Natural killer cell (primary cell): ENCODE measurements at regions not wholly inside any gene's neighbourhood (a gene's known extent, or its start where the extent isn't known, plus 50 kb on each side); places are given as distances from the start of the nearest gene placed in this dataset.

ENCODE experiments used
- ATAC-seq, 3 donors: fragments of 150-1000 bp in 2 of 3; fragments of 200-7000 bp in 1 of 3; cut with Tn5 transposase; 1 replicate in 1 of 3; 2 replicates in 2 of 3; pipeline ENCODE4 v1.10.0; 2021; ENCODE audit warnings: mild to moderate bottlenecking in 2 of 3, moderate library complexity in 2 of 3
- DNase-seq, 2 donors: peaks; one replicate each; pipeline versions ENCODE4 v3.0.0 to v3.0.0-alpha.2; 2013 to 2021; ENCODE audit warnings: mixed read lengths in 1 of 2
- H3K27ac ChIP-seq: one replicate; pipeline ENCODE4 v1.5.1; 2013; ENCODE audit warnings: mild to moderate bottlenecking, low read length
- H3K27me3 ChIP-seq: one replicate; pipeline ENCODE4 v1.6.1; 2013; ENCODE audit warnings: low read length; ENCODE audit not compliant: control insufficient read depth, insufficient read depth
- H3K36me3 ChIP-seq: one replicate; pipeline ENCODE4 v1.6.1; 2013; ENCODE audit warnings: low read length; ENCODE audit not compliant: control insufficient read depth, insufficient read depth
- H3K4me1 ChIP-seq: one replicate; pipeline ENCODE4 v1.6.1; 2013; ENCODE audit warnings: low read length; ENCODE audit not compliant: control insufficient read depth, insufficient read depth
- H3K4me3 ChIP-seq: one replicate; pipeline ENCODE4 v1.5.1; 2013; ENCODE audit warnings: low read length
- H3K9me3 ChIP-seq: one replicate; pipeline ENCODE4 v1.6.1; 2013; ENCODE audit warnings: low read length; ENCODE audit not compliant: control insufficient read depth, insufficient read depth
- H3K27ac Mint-ChIP-seq, 2 donors: one replicate each; pipeline ENCODE4 v1.8.0; 2022; ENCODE audit warnings: mild to moderate bottlenecking in 2 of 2, mixed read lengths in 2 of 2, moderate library complexity in 1 of 2
- H3K27me3 Mint-ChIP-seq, 2 donors: one replicate each; pipeline ENCODE4 v1.8.0; 2022; ENCODE audit warnings: low read depth in 2 of 2, mixed read lengths in 2 of 2
- H3K36me3 Mint-ChIP-seq: one replicate; pipeline ENCODE4 v1.8.0; 2022; ENCODE audit warnings: mixed read lengths
- H3K4me1 Mint-ChIP-seq, 2 donors: one replicate each; pipeline ENCODE4 v1.8.0; 2022; ENCODE audit warnings: mixed read lengths in 2 of 2
- H3K4me3 Mint-ChIP-seq: one replicate; pipeline ENCODE4 v1.8.0; 2022; ENCODE audit warnings: mild to moderate bottlenecking, moderate library complexity, mixed read lengths
- H3K9me3 Mint-ChIP-seq, 2 donors: one replicate each; pipeline ENCODE4 v1.8.0; 2022; ENCODE audit warnings: mixed read lengths in 2 of 2
- CTCF ChIP-seq: fragments of 200-600 bp; IDR thresholded peaks from one replicate; pipeline ENCODE4 v1.8.0; 2022; ENCODE audit warnings: antibody characterized with exemption
- WGBS: methylation state at CpG from one replicate; pipeline ENCODE4 v1.1.7; 2013; ENCODE audit warnings: missing lambda C conversion rate; ENCODE audit not compliant: insufficient coverage; 5-methylcytosine and 5-hydroxymethylcytosine counted together
- intact Hi-C: fragments of 100-400 bp; cut with micrococcal nuclease; formaldehyde crosslinking; loops from one replicate; pipeline ENCODE4 v1.14.2; 2022

GRCh38 chr4:59258002-59258401 is 1942.1 kb upstream of the ADGRL3 start:
- no peak for DNase-seq
- no peak overlapping the region for H3K27ac Mint-ChIP-seq
- H3K27me3 Mint-ChIP-seq, result no peaks in the 10 kb centered on the region
- no peak for ATAC-seq
- H3K4me3 Mint-ChIP-seq, result no peak overlapping the region
- H3K4me1 Mint-ChIP-seq, result no peaks in the 10 kb centered on the region
- Histone ChIP-seq H3K9me3 (peaks cover under 1% of the 10 kb centered on the region), H3K27ac (no peak overlapping the region), H3K4me3 (no peak overlapping the region), H3K4me1 (no peaks in the 10 kb centered on the region), H3K27me3 (no peaks in the 10 kb centered on the region), H3K36me3 (no peaks in the 10 kb centered on the region)
- WGBS, result 78% methylated on average over 2 of the region's 2 CpGs
- H3K9me3 Mint-ChIP-seq, result peaks cover 11 to 12% of the 10 kb centered on the region in 2 donors
- no peaks in the 10 kb centered on the region for H3K36me3 Mint-ChIP-seq
- intact Hi-C loops, result no loop called here
- TF ChIP-seq CTCF, result no peak

- no peaks in the 10 kb centered on the region for H3K36me3 ChIP-seq
- H3K27ac ChIP-seq, result no peak overlapping the region
- no peak overlapping the region for H3K4me3 ChIP-seq
- H3K27me3 ChIP-seq, result no peaks in the 10 kb centered on the region
- TF ChIP-seq CTCF, result no peak
- Mint-ChIP-seq H3K4me3 (no peak overlapping the region), H3K27me3 (no peaks in the 10 kb centered on the region), H3K27ac (no peak overlapping the region), H3K4me1 (no peaks in the 10 kb centered on the region), H3K9me3 (peaks cover 4 to 8% of the 10 kb centered on the region in 2 donors), H3K36me3 (no peaks in the 10 kb centered on the region)
- intact Hi-C loops, result no loop called here
- ATAC-seq (no peak), DNase-seq (no peak)
- H3K4me1 ChIP-seq, result no peaks in the 10 kb centered on the region
- H3K9me3 ChIP-seq, result no peaks in the 10 kb centered on the region
Observed at GRCh38 chr4:59307609-59308008, 1892.5 kb upstream of the ADGRL3 start.

DNA sequence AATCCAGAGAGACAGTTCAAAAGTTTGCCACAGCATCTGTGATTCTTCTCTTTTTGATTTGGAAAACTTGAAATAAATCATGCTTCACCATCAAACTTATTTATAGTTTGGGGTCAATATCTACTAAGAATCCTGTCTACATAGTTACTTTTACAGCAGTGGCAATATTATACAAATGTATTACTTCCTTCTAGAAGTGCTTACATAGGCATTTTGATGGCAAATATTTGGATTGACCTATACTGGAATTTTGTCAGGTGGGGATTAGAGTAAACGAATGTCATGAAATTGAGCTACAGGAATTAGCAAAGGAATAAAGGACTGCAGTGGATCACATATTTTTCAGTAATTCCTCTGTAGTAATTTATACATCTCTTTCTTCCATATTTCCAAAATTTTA is 1885.5 kb upstream of the ADGRL3 start:
- ATAC-seq (no peak), DNase-seq (no peak)
- Histone ChIP-seq H3K27ac (no peak overlapping the region), H3K4me1 (no peaks in the 10 kb centered on the region), H3K27me3 (no peaks in the 10 kb centered on the region), H3K9me3 (no peaks in the 10 kb centered on the region), H3K4me3 (no peak overlapping the region), H3K36me3 (no peaks in the 10 kb centered on the region)
- Mint-ChIP-seq H3K27ac (no peak overlapping the region), H3K27me3 (no peaks in the 10 kb centered on the region), H3K4me3 (no peak overlapping the region), H3K9me3 (peaks cover 5 to 13% of the 10 kb centered on the region in 2 donors), H3K4me1 (no peaks in the 10 kb centered on the region), H3K36me3 (no peaks in the 10 kb centered on the region)
- no peak for TF ChIP-seq CTCF
- WGBS, result no CpG with 5 or more reads among the region's 1 CpG
- intact Hi-C loops, result no loop called here

DNA sequence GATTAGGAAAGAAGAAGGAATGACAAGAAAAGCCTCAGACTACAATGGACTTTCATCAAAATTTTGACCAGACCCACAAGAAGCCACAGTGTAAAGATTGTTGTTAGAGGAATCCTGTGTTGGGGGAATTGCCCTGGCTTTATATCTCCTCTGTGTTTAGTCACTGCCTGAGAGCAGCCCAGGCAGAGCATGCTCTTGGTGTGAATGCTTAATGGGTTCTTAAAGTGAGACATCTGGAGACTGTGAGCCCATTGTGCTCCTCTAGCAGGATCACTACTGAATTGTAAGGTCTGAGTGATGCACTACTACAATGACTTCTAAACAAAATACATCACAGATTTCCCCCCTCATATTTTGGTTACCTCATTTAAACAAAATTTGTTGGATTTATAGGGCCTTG is 1860.5 kb upstream of the ADGRL3 start:
- DNase-seq, result no peak
- Mint-ChIP-seq H3K27ac (no peak overlapping the region), H3K4me1 (no peaks in the 10 kb centered on the region), H3K36me3 (no peaks in the 10 kb centered on the region), H3K27me3 (no peaks in the 10 kb centered on the region), H3K4me3 (no peak overlapping the region), H3K9me3 (peaks cover 10 to 13% of the 10 kb centered on the region in 2 donors)
- Histone ChIP-seq H3K27ac (no peak overlapping the region), H3K27me3 (no peaks in the 10 kb centered on the region), H3K4me1 (no peaks in the 10 kb centered on the region), H3K4me3 (no peak overlapping the region), H3K36me3 (no peaks in the 10 kb centered on the region), H3K9me3 (no peaks in the 10 kb centered on the region)
- no peak for ATAC-seq
- intact Hi-C loops, result no loop called here
- no peak for TF ChIP-seq CTCF
